Suprapubic skin (tissue), 4 donors: ENCODE measurements at regions not wholly inside any gene's neighbourhood (a gene's known extent, or its start where the extent isn't known, plus 50 kb on each side); places are given as distances from the start of the nearest gene placed in this dataset.

Experiments
- CTCF ChIP-seq, 2 donors: fragments of 200-600 bp in 1 of 2; fragments of 450-650 bp in 1 of 2; sonication (generic) in 1 of 2; IDR thresholded peaks; one replicate each; pipeline ENCODE4 v1.5.1; 2016 to 2019; ENCODE audit warnings: antibody characterized with exemption in 2 of 2, mild to moderate bottlenecking in 1 of 2, moderate library complexity in 1 of 2
- EP300 ChIP-seq: sonication (generic); formaldehyde crosslinking; IDR thresholded peaks from one replicate; pipeline ENCODE4 v1.6.1; 2017; ENCODE audit warnings: antibody characterized with exemption
- POLR2A ChIP-seq, 2 donors: fragments of 450-650 bp; IDR thresholded peaks; one replicate each; pipeline ENCODE4 v1.6.1; 2017; ENCODE audit warnings: antibody characterized with exemption in 2 of 2, mild to moderate bottlenecking in 2 of 2, moderate library complexity in 2 of 2
- POLR2AphosphoS5 ChIP-seq, 3 donors: sonication (generic); formaldehyde crosslinking; IDR thresholded peaks; one replicate each; pipeline ENCODE4 v1.6.1; 2017; ENCODE audit warnings: antibody characterized with exemption in 3 of 3

GRCh38 chr7:137086896-137087295 is 218.4 kb downstream of the CHRM2 start:
- TF ChIP-seq CTCF (IDR thresholded peaks at IDR 0.05) (no peak), EP300 (no peak), POLR2A (IDR thresholded peaks at IDR 0.05) (no peak), POLR2AphosphoS5 (IDR thresholded peaks at IDR 0.05) (no peak)
